Activated CD4-positive, alpha-beta T cell treated with anti-CD3 and anti-CD28 coated beads for 48 hours (primary cell): ENCODE measurements at regions not wholly inside any gene's neighbourhood (a gene's known extent, or its start where the extent isn't known, plus 50 kb on each side); places are given as distances from the start of the nearest gene placed in this dataset.

Source experiments
- DNase-seq: peaks from one replicate; pipeline ENCODE4 v3.0.0-alpha.2; 2020

DNA sequence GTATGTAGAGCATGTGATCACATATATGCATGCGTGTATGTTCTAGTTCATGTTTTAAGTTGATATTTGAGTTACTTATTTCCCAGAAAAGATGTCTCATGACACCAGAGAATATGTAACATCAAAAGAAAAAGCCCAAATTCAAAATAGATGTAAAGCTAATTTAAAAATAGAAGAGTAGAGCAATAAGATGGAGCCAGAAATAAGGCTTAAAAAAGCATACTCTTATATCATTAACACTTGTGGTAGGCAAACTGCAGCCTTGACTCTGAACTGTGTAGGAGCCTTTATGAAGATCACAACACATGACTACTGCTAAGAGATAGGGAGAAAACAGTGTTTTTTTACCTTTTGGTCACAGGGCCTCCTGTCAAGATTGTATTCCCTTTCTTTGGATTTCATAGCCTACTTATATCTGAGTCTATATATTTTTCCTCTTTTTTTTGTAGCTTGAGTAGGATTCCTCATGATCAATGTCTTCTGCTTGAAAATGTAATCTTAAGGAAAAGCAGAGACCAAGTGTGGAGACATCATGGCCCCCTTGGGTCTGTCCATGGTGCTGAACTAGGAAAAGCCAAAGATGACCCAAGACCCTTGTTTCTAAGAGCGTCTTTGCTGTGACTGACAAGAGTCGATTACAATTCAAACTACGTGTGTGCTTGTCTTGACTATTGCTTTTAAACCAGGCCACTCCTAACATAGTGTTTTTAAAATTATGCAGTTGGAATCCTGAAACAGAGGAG, 390.4 kb downstream of the SHISA9 start:
- no peak for DNase-seq

- no peak for DNase-seq
These were observed 394.8 kb downstream of the SHISA9 start for GRCh38 chr16:13296206-13296605.

- no peak for DNase-seq
These were observed 397.3 kb downstream of the SHISA9 start for GRCh38 chr16:13298666-13299065.

DNA sequence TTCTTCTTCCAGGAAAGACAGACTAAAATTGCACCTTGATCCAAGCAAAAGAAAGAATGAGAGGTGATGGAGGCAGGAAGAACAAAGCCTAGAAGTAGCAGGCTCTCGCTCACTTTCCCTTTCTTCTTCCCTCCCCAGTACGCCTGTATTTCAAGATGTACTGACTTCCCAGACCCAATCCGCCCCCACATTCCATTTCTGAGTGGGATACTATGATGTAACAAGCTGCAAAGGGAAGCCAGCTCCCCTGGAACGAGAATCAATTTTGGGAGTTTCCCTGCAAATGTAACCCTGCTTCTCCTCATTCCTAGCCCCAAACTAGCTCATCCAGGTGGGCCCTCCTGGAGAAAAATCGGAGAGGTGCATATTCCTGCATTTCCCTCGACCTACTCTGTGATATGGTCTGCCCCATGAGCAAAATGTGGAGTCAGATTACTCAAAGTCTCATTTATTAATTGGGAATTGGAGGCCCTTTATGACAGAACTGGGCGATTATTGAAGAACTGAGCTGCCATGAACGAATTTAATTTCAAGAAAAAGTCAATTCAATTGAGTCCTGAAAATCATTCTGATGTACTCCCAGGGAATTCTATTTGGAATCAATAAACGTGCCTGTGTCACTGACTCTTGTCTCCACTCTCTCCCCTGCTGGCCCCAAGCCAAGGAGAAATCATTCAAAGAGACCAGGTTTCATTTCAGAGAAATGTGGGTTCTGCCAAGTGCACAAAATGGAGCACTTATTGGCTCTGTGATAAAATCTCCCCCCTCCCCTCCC, 398.9 kb downstream of the SHISA9 start:
- no peak for DNase-seq

GRCh38 chr16:13305019-13305755, 403.8 kb downstream of the SHISA9 start:
- DNase-seq, result no peak

GRCh38 chr16:13306161-13306995, 405.0 kb downstream of the SHISA9 start:
- no peak for DNase-seq

- no peak for DNase-seq
These were observed 405.9 kb downstream of the SHISA9 start for GRCh38 chr16:13307255-13307654.

DNA sequence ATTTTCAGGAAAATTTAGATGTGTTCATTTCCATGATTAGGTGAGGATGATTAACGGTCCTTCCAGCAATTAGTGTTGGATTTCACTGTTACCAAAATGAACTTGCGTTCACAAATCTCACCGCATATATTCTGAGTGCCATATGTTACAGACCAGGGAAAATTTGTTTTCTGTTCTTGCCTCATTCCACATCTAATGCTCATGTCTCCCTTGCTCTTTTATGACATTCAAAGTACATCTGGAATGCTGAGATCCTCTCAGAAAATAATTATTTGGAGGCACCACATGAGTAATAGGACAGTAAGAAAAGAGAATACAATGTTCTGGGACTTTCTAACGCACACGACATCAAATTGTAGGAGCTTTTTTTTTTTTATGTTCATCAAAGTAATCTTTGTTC, 406.5 kb downstream of the SHISA9 start:
- no peak for DNase-seq

DNA sequence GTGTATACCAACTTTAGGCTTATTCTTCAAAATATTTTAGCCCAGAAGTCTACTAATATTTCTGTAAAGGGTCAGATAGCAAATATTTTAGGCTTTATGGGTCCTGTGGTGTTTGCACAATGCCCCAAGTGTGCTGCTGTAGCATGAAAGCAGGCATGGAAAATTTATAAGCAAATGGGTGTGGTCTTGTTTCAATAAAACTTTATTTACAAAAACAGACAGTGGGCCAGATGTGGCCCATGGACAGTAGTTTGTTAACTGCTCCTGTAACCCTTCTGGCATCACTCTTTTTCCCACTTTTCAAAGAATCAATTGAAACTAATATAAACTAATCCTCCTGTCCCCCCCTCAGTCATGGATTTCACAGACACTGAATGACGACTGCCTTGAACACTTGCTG, 410.7 kb downstream of the SHISA9 start:
- DNase-seq, result no peak

GRCh38 chr16:13313351-13313750, 412.0 kb downstream of the SHISA9 start:
- no peak for DNase-seq

GRCh38 chr16:13314633-13315032, 413.2 kb downstream of the SHISA9 start:
- DNase-seq, result no peak

GRCh38 chr16:13315642-13316427, 414.4 kb downstream of the SHISA9 start:
- no peak for DNase-seq

DNA sequence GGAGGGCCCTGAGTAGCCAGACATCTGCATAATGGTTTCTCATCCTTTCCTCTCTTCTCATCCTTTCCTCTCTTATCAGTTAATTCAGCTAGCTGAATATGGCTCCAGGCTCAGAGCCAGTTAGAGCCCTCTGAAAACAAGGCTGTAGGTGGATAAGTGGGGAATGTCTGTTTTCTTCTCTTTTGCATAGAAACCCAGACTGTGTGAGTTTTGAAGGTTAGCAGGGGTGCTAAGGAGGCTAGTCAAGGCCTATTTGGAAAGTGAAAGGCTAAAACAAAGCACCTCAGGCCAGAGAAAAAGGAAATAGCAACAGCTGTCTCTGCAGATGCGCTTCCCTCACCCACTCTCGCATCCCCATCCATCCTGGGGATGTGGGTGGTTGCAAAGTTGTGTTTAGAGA, 420.9 kb downstream of the SHISA9 start:
- no peak for DNase-seq

- no peak for DNase-seq
These were observed 423.5 kb downstream of the SHISA9 start for GRCh38 chr16:13324851-13325250.

DNA sequence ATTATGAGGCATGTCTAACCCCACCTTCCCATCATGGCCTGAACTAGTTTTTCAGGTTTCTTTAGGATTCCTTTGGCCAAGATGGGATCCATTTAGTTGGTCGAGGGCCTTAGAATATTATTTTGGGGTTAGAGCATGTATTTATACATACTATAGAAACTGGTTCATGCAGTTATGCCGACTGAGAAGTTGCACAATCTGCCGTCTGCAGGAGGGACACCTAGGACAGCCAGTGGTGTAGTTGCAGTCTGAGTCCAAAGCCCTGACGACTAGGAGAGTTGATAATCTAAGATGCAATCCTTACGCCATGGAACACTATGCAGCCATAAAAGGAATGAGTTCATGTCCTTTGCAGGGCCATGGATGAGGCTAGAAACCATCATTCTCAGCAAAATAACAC, 424.0 kb downstream of the SHISA9 start:
- DNase-seq, result no peak

DNA sequence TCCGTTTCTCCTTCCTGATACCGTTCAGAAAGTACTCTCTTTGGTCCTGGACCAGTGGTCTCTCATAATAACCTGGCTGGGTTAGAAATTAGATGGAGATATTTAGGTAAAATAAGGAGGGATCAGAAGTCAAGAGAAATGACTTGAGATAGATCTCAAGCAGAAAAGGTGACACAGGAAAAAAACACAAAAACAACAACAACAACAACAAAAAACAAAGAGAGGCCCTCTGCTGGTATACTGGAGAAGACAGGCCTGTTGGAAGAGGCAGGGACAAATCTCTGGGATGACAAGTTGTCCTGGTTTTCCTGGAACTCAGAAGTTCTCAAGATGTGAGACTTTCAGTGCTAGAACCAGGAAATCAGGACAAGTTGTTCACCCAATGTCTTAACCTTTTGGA, 430.5 kb downstream of the SHISA9 start:
- DNase-seq, result no peak

GRCh38 chr16:13332713-13333255, 431.4 kb downstream of the SHISA9 start:
- no peak for DNase-seq

GRCh38 chr16:13333336-13333735, 431.9 kb downstream of the SHISA9 start:
- DNase-seq, result no peak

DNA sequence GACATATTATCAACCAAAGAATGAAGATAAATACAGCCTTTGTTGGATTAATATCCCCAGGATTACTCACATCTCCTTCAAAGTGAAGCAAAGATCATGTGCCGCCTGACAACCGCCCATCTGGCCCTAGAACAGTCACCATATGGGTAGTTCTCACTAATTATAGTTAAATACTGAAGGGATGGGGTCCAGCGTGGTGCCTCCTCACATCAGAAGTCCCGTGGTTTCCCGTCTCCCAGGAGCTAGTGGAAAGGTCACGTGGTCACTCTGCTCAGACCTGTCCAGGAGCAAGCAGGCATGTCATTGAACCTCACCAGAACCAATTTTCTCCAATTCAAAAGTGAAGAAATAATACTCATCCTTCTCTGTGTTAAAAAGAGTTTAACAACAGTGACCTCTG, 434.5 kb downstream of the SHISA9 start:
- no peak for DNase-seq

- no peak for DNase-seq
These were observed 434.9 kb downstream of the SHISA9 start for GRCh38 chr16:13336335-13336734.
